Loucy (cell line): ENCODE measurements at regions not wholly inside any gene's neighbourhood (a gene's known extent, or its start where the extent isn't known, plus 50 kb on each side); places are given as distances from the start of the nearest gene placed in this dataset.

ENCODE experiments used
- CTCF ChIP-seq: fragments of 200-600 bp; sonication (generic); conservative IDR thresholded peaks from 2 replicates; pipeline ENCODE4 v1.5.1; 2014; ENCODE audit warnings: mild to moderate bottlenecking, antibody characterized with exemption, low read length
- EZH2phosphoT487 ChIP-seq: fragments of 200-600 bp; IDR thresholded peaks from 2 replicates; pipeline ENCODE4 v1.6.1; 2018; ENCODE audit warnings: antibody characterized with exemption, mild to moderate bottlenecking, moderate library complexity, borderline replicate concordance

GRCh38 chr11:80168796-80169195 lies 728.0 kb upstream of the TENM4 start:
- TF ChIP-seq EZH2phosphoT487 (no peak), CTCF (no peak)
